NCI-H748 treated with DMSO at 0.1 percent for 48 hours (cell line): ENCODE measurements at regions not wholly inside any gene's neighbourhood (a gene's known extent, or its start where the extent isn't known, plus 50 kb on each side); places are given as distances from the start of the nearest gene placed in this dataset.
A peak's percentile ranks its signal among the peaks of the same experiment; 100 is the strongest.

Source experiments
- DNase-seq: peaks from one replicate; lab custom pipeline; 2025; lab: John Stamatoyannopoulos, UW

GRCh38 chr6:168384045-168385036 lies 56.6 kb upstream of the SMOC2 start:
- DNase-seq: no peak

DNA sequence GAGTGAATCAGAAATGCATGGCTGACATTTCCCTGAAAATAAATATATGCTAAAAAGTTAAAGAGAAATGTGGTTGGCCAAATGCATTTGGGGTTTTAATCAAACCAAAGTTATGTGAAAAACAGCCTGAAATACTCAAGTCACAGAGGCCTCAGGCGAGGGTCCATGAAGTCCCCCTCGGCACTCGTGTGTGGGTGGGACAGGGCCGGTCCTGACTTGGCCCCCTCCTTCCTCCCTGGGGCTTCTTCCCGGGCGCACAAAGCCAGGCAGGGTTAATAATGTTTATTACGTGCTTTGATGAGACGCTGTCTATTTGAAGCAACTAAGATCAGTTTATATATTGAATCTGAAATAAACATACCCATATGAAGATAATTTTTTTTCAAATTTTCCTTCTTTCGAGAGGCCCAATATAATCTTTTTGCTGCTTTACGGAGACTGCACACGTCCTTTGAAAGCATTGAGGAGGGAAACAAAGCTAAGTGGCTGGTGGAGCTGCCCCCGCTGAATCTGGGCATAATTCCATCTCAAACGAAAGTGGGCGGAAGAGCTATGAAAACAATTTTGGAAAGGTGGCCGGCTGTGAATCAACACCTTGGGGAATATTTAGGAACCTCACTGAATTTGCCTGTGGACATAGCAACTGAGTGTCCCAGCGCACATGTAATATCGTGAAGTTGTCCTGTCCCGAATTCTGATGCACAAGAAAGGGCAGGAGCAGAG lies 55.8 kb upstream of the SMOC2 start:
- DNase-seq: no peak

GRCh38 chr6:168385858-168386735 lies 54.9 kb upstream of the SMOC2 start:
- DNase-seq: no peak

GRCh38 chr6:168386973-168387372 lies 54.0 kb upstream of the SMOC2 start:
- DNase-seq: no peak

DNA sequence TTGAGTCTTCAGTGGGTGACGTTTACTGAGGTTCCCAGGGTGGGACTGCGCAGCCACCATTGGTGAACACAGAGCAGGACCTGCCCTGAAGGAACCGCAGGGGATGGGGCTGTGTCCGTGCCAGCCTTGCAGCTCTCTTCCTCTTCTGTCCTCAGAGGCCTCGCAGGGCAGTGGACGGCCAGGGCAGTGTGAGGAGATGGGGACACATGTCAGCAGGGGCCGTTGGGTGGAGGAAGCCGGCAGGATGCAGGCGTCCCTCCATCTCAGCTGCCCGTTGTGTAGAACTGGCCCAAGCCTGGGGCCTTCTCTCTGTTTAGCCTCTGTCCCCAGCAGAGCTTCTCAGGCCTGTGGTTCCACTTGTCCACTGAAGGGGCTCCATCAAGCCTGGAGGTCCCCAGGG lies 53.6 kb upstream of the SMOC2 start:
- DNase-seq: no peak

DNA sequence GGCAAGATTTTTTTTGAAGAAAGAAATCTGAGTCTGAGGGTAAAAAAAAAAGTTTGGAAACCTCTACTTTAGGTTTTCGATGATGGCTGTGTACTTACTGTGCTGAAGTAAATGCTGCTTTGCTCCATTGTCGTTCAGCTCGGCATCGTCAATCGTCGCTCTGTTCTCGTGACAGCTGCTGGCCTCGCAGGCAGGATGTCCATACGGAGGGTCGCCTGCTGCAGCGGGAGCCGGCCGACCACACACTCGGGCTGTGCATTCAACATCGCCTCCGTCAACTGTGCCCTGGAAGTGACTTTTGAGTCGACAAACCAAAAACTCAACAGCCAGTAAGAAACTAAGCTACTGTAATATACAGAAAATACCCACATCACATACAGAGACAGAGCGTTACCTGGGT lies 53.1 kb upstream of the SMOC2 start:
- no peak for DNase-seq

- peak; percentile 88 for DNase-seq
These were observed 52.0 kb upstream of the SMOC2 start for GRCh38 chr6:168388641-168389633.

- DNase-seq: no peak
These were observed 50.1 kb upstream of the SMOC2 start for GRCh38 chr6:168390749-168391420.
